Fibroblast of villous mesenchyme (primary cell): ENCODE measurements at regions not wholly inside any gene's neighbourhood (a gene's known extent, or its start where the extent isn't known, plus 50 kb on each side); places are given as distances from the start of the nearest gene placed in this dataset.

ENCODE experiments used
- DNase-seq: peaks from one replicate; pipeline ENCODE4 v3.0.0-alpha.2; 2010; ENCODE audit warnings: low read depth
- H3K4me3 ChIP-seq: 2 replicates; pipeline ENCODE4 v1.5.1; 2011; ENCODE audit warnings: low read depth, mild to moderate bottlenecking, low read length
- CTCF ChIP-seq: IDR thresholded peaks from 2 replicates; pipeline ENCODE4 v1.5.1; 2012; ENCODE audit warnings: low read depth, mild to moderate bottlenecking, low read length; ENCODE audit not compliant: insufficient read depth

GRCh38 chr9:109722007-109722406 is 58.0 kb upstream of the PALM2AKAP2 start:
- DNase-seq: no peak
- no peak for TF ChIP-seq CTCF

GRCh38 chr9:109723781-109724180 is 56.2 kb upstream of the PALM2AKAP2 start:
- H3K4me3 ChIP-seq: no peak overlapping the region
- DNase-seq: no peak
- TF ChIP-seq CTCF: no peak

More at GRCh38 chr9:109722007-109722406, 58.0 kb upstream of the PALM2AKAP2 start:
- no peak overlapping the region for H3K4me3 ChIP-seq

- H3K4me3 ChIP-seq: no peak overlapping the region
- no peak for TF ChIP-seq CTCF
- no peak for DNase-seq
These were observed 54.5 kb upstream of the PALM2AKAP2 start for GRCh38 chr9:109725460-109725859.

GRCh38 chr9:109726119-109726518 is 53.9 kb upstream of the PALM2AKAP2 start:
- no peak for TF ChIP-seq CTCF
- H3K4me3 ChIP-seq: no peak overlapping the region
- DNase-seq: no peak

GRCh38 chr9:109728686-109729300 is 51.2 kb upstream of the PALM2AKAP2 start:
- H3K4me3 ChIP-seq: no peak overlapping the region
- no peak for DNase-seq
- TF ChIP-seq CTCF: no peak

- TF ChIP-seq CTCF: no peak
- no peak for DNase-seq
- H3K4me3 ChIP-seq: no peak overlapping the region
These were observed 50.5 kb upstream of the PALM2AKAP2 start for GRCh38 chr9:109729513-109729912.
